ENCODE measurements at regions not wholly inside any gene's neighbourhood (a gene's known extent, or its start where the extent isn't known, plus 50 kb on each side); places are given as distances from the start of the nearest gene placed in this dataset.

DNA sequence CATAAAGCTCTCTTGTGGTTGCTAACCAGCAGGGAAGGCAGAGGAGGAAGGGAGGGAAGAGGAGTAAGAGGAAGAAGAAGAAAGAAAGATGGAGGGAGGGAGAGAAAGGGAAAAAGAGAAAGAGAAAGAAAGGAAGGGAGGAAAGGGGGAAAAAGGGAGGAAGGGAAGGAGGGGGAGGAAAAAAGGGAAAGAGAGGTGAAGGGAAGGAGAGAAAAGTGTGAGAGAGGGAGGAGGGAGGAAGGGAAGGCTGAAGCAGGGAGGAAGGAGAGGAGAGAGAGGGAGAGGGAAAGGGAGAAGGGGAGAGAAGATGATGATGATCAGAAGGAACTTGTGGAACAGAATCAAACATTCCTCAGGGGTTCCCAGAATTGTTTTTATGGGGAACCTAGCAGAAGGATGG is 57.5 kb upstream of the TOX2 start:
- no peak for TF ChIP-seq ZNF501 (CRISPR knock-in tag; IDR thresholded peaks at IDR 0.05)
- TF ChIP-seq, protein P1, sequence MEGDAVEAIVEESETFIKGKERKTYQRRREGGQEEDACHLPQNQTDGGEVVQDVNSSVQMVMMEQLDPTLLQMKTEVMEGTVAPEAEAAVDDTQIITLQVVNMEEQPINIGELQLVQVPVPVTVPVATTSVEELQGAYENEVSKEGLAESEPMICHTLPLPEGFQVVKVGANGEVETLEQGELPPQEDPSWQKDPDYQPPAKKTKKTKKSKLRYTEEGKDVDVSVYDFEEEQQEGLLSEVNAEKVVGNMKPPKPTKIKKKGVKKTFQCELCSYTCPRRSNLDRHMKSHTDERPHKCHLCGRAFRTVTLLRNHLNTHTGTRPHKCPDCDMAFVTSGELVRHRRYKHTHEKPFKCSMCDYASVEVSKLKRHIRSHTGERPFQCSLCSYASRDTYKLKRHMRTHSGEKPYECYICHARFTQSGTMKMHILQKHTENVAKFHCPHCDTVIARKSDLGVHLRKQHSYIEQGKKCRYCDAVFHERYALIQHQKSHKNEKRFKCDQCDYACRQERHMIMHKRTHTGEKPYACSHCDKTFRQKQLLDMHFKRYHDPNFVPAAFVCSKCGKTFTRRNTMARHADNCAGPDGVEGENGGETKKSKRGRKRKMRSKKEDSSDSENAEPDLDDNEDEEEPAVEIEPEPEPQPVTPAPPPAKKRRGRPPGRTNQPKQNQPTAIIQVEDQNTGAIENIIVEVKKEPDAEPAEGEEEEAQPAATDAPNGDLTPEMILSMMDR (CRISPR knock-in tag; IDR thresholded peaks at IDR 0.05): no peak
- TF ChIP-seq PHF21A (CRISPR knock-in tag; IDR thresholded peaks at IDR 0.05): no peak
- TF ChIP-seq MYC (CRISPR knock-in tag; IDR thresholded peaks at IDR 0.05; ENCODE audit: borderline replicate concordance): no peak
- TF ChIP-seq RXRA (CRISPR knock-in tag; IDR thresholded peaks at IDR 0.05): no peak
- TF ChIP-seq POLR2A (IDR thresholded peaks at IDR 0.05; ENCODE audit: insufficient read depth in 1 of 2, low read depth in 2 of 2, low read length in 2 of 2): no peak
- no peak for TF ChIP-seq ZMYM2 (CRISPR knock-in tag; IDR thresholded peaks at IDR 0.05)
- TF ChIP-seq, protein P2, sequence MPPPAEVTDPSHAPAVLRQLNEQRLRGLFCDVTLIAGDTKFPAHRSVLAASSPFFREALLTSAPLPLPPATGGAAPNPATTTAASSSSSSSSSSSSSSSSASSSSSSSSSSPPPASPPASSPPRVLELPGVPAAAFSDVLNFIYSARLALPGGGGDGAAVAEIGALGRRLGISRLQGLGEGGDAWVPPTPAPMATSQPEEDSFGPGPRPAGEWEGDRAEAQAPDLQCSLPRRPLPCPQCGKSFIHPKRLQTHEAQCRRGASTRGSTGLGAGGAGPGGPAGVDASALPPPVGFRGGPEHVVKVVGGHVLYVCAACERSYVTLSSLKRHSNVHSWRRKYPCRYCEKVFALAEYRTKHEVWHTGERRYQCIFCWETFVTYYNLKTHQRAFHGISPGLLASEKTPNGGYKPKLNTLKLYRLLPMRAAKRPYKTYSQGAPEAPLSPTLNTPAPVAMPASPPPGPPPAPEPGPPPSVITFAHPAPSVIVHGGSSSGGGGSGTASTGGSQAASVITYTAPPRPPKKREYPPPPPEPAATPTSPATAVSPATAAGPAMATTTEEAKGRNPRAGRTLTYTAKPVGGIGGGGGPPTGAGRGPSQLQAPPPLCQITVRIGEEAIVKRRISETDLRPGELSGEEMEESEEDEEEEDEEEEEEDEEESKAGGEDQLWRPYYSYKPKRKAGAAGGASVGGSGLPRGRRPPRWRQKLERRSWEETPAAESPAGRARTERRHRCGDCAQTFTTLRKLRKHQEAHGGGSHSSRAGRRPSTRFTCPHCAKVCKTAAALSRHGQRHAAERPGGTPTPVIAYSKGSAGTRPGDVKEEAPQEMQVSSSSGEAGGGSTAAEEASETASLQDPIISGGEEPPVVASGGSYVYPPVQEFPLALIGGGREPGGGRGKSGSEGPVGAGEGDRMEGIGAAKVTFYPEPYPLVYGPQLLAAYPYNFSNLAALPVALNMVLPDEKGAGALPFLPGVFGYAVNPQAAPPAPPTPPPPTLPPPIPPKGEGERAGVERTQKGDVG (CRISPR knock-in tag; IDR thresholded peaks at IDR 0.05; ENCODE audit: borderline replicate concordance): no peak

Data from HepG2 (cell line).